WTC11 (cell line): ENCODE measurements at regions not wholly inside any gene's neighbourhood (a gene's known extent, or its start where the extent isn't known, plus 50 kb on each side); places are given as distances from the start of the nearest gene placed in this dataset.

Experiments
- ATAC-seq: fragments of 200-7000 bp; cut with Tn5 transposase; 2 replicates; pipeline ENCODE4 v1.10.0; 2021; ENCODE audit warnings: mild to moderate bottlenecking, moderate library complexity
- CTCF ChIA-PET: fragments of 300-600 bp; sonication (Branson Sonifier 250); formaldehyde crosslinking; loops from one replicate; lab custom pipeline; 2021; ENCODE audit warnings: antibody characterized with exemption; lab: Charles Lee
- POLR2A ChIA-PET: fragments of 350-600 bp; sonication (Branson Sonifier 250); formaldehyde crosslinking; loops from one replicate; lab custom pipeline; 2021; ENCODE audit warnings: antibody characterized with exemption; lab: Charles Lee
- DNase-seq: peaks from one replicate; pipeline ENCODE4 v3.0.0; 2021; ENCODE audit warnings: low spot score
- H3K27ac Mint-ChIP-seq: 2 replicates; pipeline ENCODE4 v1.8.0; 2021; ENCODE audit warnings: mixed read lengths
- H3K27me3 Mint-ChIP-seq: 2 replicates; pipeline ENCODE4 v1.8.0; 2021; ENCODE audit warnings: low read depth, mild to moderate bottlenecking, moderate library complexity, mixed read lengths
- H3K36me3 Mint-ChIP-seq: 2 replicates; pipeline ENCODE4 v1.8.0; 2021; ENCODE audit warnings: mixed read lengths
- H3K4me1 Mint-ChIP-seq: 2 replicates; pipeline ENCODE4 v1.8.0; 2022; ENCODE audit warnings: mixed read lengths
- H3K4me3 Mint-ChIP-seq: 2 replicates; pipeline ENCODE4 v1.8.0; 2021; ENCODE audit warnings: mild to moderate bottlenecking, moderate library complexity, mixed read lengths
- H3K9me3 Mint-ChIP-seq: 2 replicates; pipeline ENCODE4 v1.8.0; 2021; ENCODE audit warnings: mixed read lengths
- ELF4 ChIP-seq: sonication (generic); formaldehyde crosslinking; IDR thresholded peaks from 2 replicates; pipeline ENCODE4 v1.8.1; 2022; ENCODE audit warnings: low read depth, mild to moderate bottlenecking, moderate library complexity, missing genetic modification reagents
- EMX1 ChIP-seq: fragments of 250-450 bp; sonication (Bioruptor Pico); IDR thresholded peaks from 2 replicates; pipeline ENCODE4 v1.8.0; 2021; ENCODE audit warnings: mild to moderate bottlenecking
- HMGA2 ChIP-seq: fragments of 250-450 bp; sonication (Bioruptor Pico); IDR thresholded peaks from 2 replicates; pipeline ENCODE4 v1.4.0; 2021; ENCODE audit warnings: mild to moderate bottlenecking, moderate library complexity
- JAZF1 ChIP-seq: fragments of 250-450 bp; sonication (Bioruptor Pico); IDR thresholded peaks from 2 replicates; pipeline ENCODE4 v1.9.0; 2021; ENCODE audit warnings: moderate library complexity, mild to moderate bottlenecking, inconsistent platforms
- NFE2L1 ChIP-seq: sonication (generic); formaldehyde crosslinking; IDR thresholded peaks from 2 replicates; pipeline ENCODE4 v1.8.1; 2023; ENCODE audit warnings: missing genetic modification reagents
- NR1H2 ChIP-seq: sonication (generic); formaldehyde crosslinking; IDR thresholded peaks from 2 replicates; pipeline ENCODE4 v1.9.0; 2021; ENCODE audit warnings: mild to moderate bottlenecking, moderate library complexity, missing genetic modification reagents
- NR2C2 ChIP-seq: sonication (generic); formaldehyde crosslinking; IDR thresholded peaks from 2 replicates; pipeline ENCODE4 v1.8.0; 2022; ENCODE audit warnings: mild to moderate bottlenecking, missing genetic modification reagents
- SP1 ChIP-seq: sonication (generic); formaldehyde crosslinking; conservative IDR thresholded peaks from 2 replicates; pipeline ENCODE4 v1.8.1; 2022; ENCODE audit warnings: missing genetic modification reagents
- TEAD1 ChIP-seq: sonication (generic); formaldehyde crosslinking; IDR thresholded peaks from 2 replicates; pipeline ENCODE4 v1.8.0; 2022; ENCODE audit warnings: mild to moderate bottlenecking, missing genetic modification reagents
- TP53 ChIP-seq: sonication (generic); formaldehyde crosslinking; IDR thresholded peaks from 2 replicates; pipeline ENCODE4 v1.8.1; 2023; ENCODE audit warnings: mild to moderate bottlenecking, missing genetic modification reagents
- ZBTB21 ChIP-seq: sonication (generic); formaldehyde crosslinking; IDR thresholded peaks from 2 replicates; pipeline ENCODE4 v1.8.1; 2023; ENCODE audit warnings: mild to moderate bottlenecking, missing genetic modification reagents, borderline replicate concordance
- ZNF219 ChIP-seq: sonication (generic); formaldehyde crosslinking; IDR thresholded peaks from 2 replicates; pipeline ENCODE4 v1.8.0; 2023; ENCODE audit warnings: missing genetic modification reagents, mild to moderate bottlenecking, borderline replicate concordance
- TF ChIP-seq, protein P1 (sequence below): sonication (generic); formaldehyde crosslinking; IDR thresholded peaks from 2 replicates; pipeline ENCODE4 v1.8.1; 2023; ENCODE audit warnings: mild to moderate bottlenecking, missing genetic modification reagents
- TF ChIP-seq, protein P2 (sequence below): sonication (generic); formaldehyde crosslinking; IDR thresholded peaks from 2 replicates; pipeline ENCODE4 v1.8.0; 2022; ENCODE audit warnings: mild to moderate bottlenecking, missing genetic modification reagents
- TF ChIP-seq, protein P3 (sequence below): sonication (generic); formaldehyde crosslinking; IDR thresholded peaks from 2 replicates; pipeline ENCODE4 v1.8.0; 2022; ENCODE audit warnings: mild to moderate bottlenecking, missing genetic modification reagents
- TF ChIP-seq, protein P4 (sequence below): sonication (generic); formaldehyde crosslinking; IDR thresholded peaks from 2 replicates; pipeline ENCODE4 v1.8.1; 2022; ENCODE audit warnings: mild to moderate bottlenecking, missing genetic modification reagents, moderate library complexity, borderline replicate concordance
- TF ChIP-seq, protein P5 (sequence below): fragments of 250-450 bp; sonication (Bioruptor Pico); conservative IDR thresholded peaks from 2 replicates; pipeline ENCODE4 v1.9.0; 2021; ENCODE audit warnings: mild to moderate bottlenecking
- TF ChIP-seq, protein P6 (sequence below): sonication (generic); formaldehyde crosslinking; IDR thresholded peaks from 2 replicates; pipeline ENCODE4 v1.8.0; 2023; ENCODE audit warnings: missing genetic modification reagents

DNA sequence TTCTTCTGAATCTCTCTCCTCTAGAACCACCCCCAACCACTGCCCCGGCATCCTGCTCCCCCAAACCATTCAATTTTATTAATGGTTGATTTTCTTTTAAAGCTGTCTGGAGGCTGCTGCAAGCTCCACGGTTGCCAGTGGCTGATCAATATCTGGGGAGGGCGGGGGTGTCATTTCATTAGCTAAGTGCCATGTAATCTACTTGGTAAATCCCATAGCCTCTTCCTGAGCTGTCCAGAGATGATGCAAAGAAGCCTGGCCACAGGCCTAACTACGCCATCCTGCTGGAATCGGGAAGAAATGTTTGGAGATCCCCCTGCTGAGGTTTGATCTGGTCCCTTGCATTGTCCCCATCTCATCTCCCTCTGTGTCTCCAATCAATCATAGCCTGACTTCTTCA lies 440.1 kb downstream of the MIAT start (continued):
- TF ChIP-seq ZBTB21 (CRISPR knock-in tag) (no peak), EMX1 (no peak), NFE2L1 (no peak), TEAD1 (CRISPR knock-in tag) (no peak), NR1H2 (CRISPR knock-in tag) (no peak)
- TF ChIP-seq, protein P1, sequence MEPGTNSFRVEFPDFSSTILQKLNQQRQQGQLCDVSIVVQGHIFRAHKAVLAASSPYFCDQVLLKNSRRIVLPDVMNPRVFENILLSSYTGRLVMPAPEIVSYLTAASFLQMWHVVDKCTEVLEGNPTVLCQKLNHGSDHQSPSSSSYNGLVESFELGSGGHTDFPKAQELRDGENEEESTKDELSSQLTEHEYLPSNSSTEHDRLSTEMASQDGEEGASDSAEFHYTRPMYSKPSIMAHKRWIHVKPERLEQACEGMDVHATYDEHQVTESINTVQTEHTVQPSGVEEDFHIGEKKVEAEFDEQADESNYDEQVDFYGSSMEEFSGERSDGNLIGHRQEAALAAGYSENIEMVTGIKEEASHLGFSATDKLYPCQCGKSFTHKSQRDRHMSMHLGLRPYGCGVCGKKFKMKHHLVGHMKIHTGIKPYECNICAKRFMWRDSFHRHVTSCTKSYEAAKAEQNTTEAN: no peak
- TF ChIP-seq, protein P2, sequence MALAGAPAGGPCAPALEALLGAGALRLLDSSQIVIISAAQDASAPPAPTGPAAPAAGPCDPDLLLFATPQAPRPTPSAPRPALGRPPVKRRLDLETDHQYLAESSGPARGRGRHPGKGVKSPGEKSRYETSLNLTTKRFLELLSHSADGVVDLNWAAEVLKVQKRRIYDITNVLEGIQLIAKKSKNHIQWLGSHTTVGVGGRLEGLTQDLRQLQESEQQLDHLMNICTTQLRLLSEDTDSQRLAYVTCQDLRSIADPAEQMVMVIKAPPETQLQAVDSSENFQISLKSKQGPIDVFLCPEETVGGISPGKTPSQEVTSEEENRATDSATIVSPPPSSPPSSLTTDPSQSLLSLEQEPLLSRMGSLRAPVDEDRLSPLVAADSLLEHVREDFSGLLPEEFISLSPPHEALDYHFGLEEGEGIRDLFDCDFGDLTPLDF: no peak
- TF ChIP-seq, protein P3, sequence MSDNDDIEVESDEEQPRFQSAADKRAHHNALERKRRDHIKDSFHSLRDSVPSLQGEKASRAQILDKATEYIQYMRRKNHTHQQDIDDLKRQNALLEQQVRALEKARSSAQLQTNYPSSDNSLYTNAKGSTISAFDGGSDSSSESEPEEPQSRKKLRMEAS (CRISPR knock-in tag): no peak

DNA sequence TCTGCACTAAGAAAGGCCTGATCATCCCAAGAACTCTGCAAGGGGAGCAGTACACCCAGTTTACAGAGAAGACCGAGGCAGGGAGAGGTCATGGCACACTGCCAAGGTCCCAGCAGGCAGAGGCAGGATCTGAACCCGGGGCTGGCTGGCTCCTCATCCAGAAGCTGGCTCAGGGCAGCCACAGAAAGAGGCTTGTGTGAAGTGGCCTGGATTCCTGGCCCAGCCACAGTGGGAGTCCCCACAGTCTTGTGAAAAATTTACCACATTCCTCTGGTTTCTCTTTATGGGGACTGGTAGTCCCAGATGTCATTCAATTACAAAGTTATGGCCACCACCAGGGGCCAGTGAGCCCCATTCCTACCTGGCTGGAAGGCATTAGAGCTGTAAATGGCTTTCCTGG lies 440.5 kb downstream of the MIAT start:
- H3K4me1 Mint-ChIP-seq: peaks cover 21% of the 10 kb centered on the region
- peaks cover 13% of the 10 kb centered on the region for H3K27me3 Mint-ChIP-seq
- no peak for TF ChIP-seq ZNF219 (CRISPR knock-in tag)
- no peak for TF ChIP-seq ELF4
- no peak for TF ChIP-seq NR2C2 (CRISPR knock-in tag)
- no peak for TF ChIP-seq TP53 (CRISPR knock-in tag)
- TF ChIP-seq TEAD1 (CRISPR knock-in tag): no peak
- TF ChIP-seq JAZF1: no peak
- TF ChIP-seq, protein P4, sequence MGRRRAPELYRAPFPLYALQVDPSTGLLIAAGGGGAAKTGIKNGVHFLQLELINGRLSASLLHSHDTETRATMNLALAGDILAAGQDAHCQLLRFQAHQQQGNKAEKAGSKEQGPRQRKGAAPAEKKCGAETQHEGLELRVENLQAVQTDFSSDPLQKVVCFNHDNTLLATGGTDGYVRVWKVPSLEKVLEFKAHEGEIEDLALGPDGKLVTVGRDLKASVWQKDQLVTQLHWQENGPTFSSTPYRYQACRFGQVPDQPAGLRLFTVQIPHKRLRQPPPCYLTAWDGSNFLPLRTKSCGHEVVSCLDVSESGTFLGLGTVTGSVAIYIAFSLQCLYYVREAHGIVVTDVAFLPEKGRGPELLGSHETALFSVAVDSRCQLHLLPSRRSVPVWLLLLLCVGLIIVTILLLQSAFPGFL (CRISPR knock-in tag): no peak
- no peak for TF ChIP-seq SP1 (CRISPR knock-in tag)
- TF ChIP-seq, protein P5, sequence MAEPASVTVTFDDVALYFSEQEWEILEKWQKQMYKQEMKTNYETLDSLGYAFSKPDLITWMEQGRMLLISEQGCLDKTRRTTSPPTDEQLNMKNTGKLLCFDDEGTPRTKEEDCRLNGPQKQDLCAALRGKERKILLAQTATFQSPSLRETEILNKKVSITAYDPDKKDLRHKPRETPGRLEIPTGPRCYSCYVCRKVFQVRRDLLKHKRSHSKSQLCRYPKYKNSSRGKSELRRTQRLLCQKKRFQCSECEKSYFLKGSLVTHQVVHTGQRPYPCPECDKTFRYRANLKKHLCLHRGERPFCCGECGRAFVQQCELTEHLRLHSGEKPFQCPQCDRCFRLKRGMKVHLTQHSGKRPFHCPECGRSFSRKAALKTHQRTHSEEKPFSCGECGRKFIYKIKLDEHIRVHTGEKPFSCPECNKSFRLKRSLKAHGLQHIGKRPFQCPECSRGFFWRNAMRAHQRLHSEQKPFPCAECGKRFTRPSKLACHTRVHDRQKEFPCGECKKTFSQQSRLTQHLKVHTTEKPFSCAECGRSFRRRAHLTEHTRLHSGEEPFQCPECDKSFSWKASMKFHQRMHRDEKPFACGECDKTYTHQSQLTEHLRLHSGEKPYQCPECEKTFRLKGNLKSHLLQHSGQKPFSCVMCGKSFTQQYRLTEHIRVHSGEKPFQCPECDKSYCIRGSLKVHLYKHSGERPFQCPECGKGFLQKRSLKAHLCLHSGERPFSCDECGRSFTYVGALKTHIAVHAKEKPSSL (CRISPR knock-in tag): no peak
- TF ChIP-seq, protein P6, sequence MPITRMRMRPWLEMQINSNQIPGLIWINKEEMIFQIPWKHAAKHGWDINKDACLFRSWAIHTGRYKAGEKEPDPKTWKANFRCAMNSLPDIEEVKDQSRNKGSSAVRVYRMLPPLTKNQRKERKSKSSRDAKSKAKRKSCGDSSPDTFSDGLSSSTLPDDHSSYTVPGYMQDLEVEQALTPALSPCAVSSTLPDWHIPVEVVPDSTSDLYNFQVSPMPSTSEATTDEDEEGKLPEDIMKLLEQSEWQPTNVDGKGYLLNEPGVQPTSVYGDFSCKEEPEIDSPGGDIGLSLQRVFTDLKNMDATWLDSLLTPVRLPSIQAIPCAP (CRISPR knock-in tag): no peak
- no peak for TF ChIP-seq HMGA2 (CRISPR knock-in tag)
- TF ChIP-seq, all 79 proteins: peak for 0
- Mint-ChIP-seq H3K9me3 (no peaks in the 10 kb centered on the region), H3K27ac (no peak overlapping the region), H3K36me3 (no peaks in the 10 kb centered on the region), H3K4me3 (no peak overlapping the region)
- DNase-seq (no peak), ATAC-seq (no peak)
- ChIA-PET POLR2A (no interaction called here), CTCF (no interaction called here)
